K562 (cell line): ENCODE measurements at regions not wholly inside any gene's neighbourhood (a gene's known extent, or its start where the extent isn't known, plus 50 kb on each side); places are given as distances from the start of the nearest gene placed in this dataset.

Experiments
- CBFB ChIP-seq: sonication (generic); formaldehyde crosslinking; IDR thresholded peaks from 2 replicates; pipeline ENCODE4 v1.4.0; 2020; ENCODE audit warnings: mild to moderate bottlenecking, missing genetic modification reagents
- E2F8 ChIP-seq: fragments of 450-650 bp; IDR thresholded peaks from 2 replicates; pipeline ENCODE4 v1.7.1; 2018; ENCODE audit warnings: mild to moderate bottlenecking, low read depth; ENCODE audit not compliant: partially characterized antibody
- FIP1L1 ChIP-seq: fragments of 200-400 bp; formaldehyde crosslinking; IDR thresholded peaks from 2 replicates; pipeline ENCODE4 v1.6.1; 2018; ENCODE audit warnings: mild to moderate bottlenecking, low read depth, low read length; ENCODE audit not compliant: poor library complexity, severe bottlenecking
- FOS ChIP-seq: IDR thresholded peaks from 3 replicates; pipeline ENCODE4 v1.6.1; 2011; ENCODE audit not compliant: insufficient read length; ENCODE audit errors: extremely low read depth
- HDGF ChIP-seq: fragments of 450-650 bp; IDR thresholded peaks from 2 replicates; pipeline ENCODE4 v1.6.1; 2016
- HNRNPUL1 ChIP-seq: fragments of 200-400 bp; formaldehyde crosslinking; IDR thresholded peaks from 2 replicates; pipeline ENCODE4 v1.6.1; 2017; ENCODE audit warnings: low read length
- KDM1A ChIP-seq, 2 experiments: fragments of 450-650 bp; IDR thresholded peaks; 2 replicates each; pipeline ENCODE4 v1.6.1; 2016; ENCODE audit warnings: mild to moderate bottlenecking in 2 of 2
- MLLT1 ChIP-seq, 2 experiments: fragments of 450-650 bp; IDR thresholded peaks; 2 replicates each; pipeline ENCODE4 v1.6.1; 2016
- RAD21 ChIP-seq, 2 experiments: fragments of 250-450 bp in 1 of 2; fragments of 450-650 bp in 1 of 2; sonication (Bioruptor Pico) in 1 of 2; formaldehyde crosslinking in 1 of 2; IDR thresholded peaks in 1 of 2; conservative IDR thresholded peaks in 1 of 2; 2 replicates each; pipeline versions ENCODE4 v1.4.0 to v1.8.0; 2020 to 2022; ENCODE audit warnings: mild to moderate bottlenecking in 2 of 2, moderate library complexity in 1 of 2
- RBFOX2 ChIP-seq: fragments of 200-400 bp; formaldehyde crosslinking; IDR thresholded peaks from 2 replicates; pipeline ENCODE4 v1.6.1; 2017; ENCODE audit warnings: low read depth, mild to moderate bottlenecking, low read length, moderate library complexity
- SMAD2 ChIP-seq: fragments of 150-350 bp; IDR thresholded peaks from 2 replicates; pipeline ENCODE4 v1.6.1; 2014; ENCODE audit warnings: low read depth, mild to moderate bottlenecking, low read length
- USF2 ChIP-seq: sonication (generic); formaldehyde crosslinking; IDR thresholded peaks from 2 replicates; pipeline ENCODE4 v1.5.0; 2020; ENCODE audit warnings: missing genetic modification reagents
- ZNF232 ChIP-seq: sonication (generic); formaldehyde crosslinking; IDR thresholded peaks from 2 replicates; pipeline ENCODE4 v1.8.0; 2022; ENCODE audit warnings: mild to moderate bottlenecking, missing genetic modification reagents
- ZNF592 ChIP-seq: fragments of 450-650 bp; IDR thresholded peaks from 2 replicates; pipeline ENCODE4 v1.6.1; 2017; ENCODE audit warnings: antibody characterized with exemption, mild to moderate bottlenecking

GRCh38 chr5:118722122-118723020 lies 266.0 kb downstream of the DTWD2 start:
- TF ChIP-seq RAD21 (CRISPR knock-in tag; conservative IDR thresholded peaks at IDR 0.05 in 1 of 2, IDR thresholded peaks at IDR 0.05 in 1 of 2) (no peak), HDGF (no peak), RBFOX2 (no peak), MLLT1 (IDR thresholded peaks at IDR 0.05) (no peak), E2F8 (no peak), HNRNPUL1 (no peak), USF2 (CRISPR knock-in tag) (no peak), FIP1L1 (no peak), SMAD2 (no peak), ZNF592 (no peak), ZNF232 (no peak), KDM1A (IDR thresholded peaks at IDR 0.05) (no peak), FOS (no peak), CBFB (no peak)
